ENCODE measurements at regions not wholly inside any gene's neighbourhood (a gene's known extent, or its start where the extent isn't known, plus 50 kb on each side); places are given as distances from the start of the nearest gene placed in this dataset.

DNA sequence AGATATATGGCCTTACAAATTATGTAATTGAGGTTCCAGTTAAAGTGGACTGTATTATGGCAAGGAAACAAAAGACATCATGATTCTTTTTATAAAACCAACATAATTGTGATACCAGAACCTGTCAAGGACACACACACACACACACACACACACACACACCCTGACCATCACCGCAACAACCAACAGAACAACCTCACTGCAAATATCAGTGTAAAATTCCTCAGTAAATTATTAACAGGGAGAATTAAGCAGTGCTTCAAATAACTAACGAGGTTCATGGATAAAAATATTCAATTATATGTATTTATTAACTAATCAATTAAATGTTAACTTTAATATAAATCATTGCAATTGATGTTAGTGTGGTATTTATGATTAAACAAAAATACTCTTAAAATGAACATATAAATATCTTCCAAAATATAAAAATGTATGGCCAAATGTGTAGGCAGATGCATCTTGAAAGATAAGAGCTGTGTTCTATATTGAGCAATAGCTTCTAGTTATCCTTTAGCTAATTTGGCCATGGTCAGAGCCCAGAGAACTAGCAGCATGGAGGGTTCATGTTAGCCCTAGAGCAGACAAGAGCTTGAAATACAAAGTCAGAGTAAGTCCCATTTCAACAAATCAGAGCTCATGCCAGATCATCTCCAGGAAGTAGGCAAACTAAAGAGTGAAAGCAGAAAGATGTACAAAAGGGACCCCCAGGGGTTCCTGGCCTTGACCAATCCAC is 280.5 kb upstream of the ADAMTS16 start:
- dilution Hi-C loops (cut with MboI; ENCODE audit: extremely low pct_ligation_motif_present, low sequenced_read_pairs) (no loop called here), intact Hi-C loops (cut with micrococcal nuclease) (no loop called here)
- H3K4me3 ChIP-seq (replicated peaks in 1 of 3; ENCODE audit: insufficient read depth in 1 of 3, low read depth in 1 of 3, low read length in 3 of 3) = no peak overlapping the region
- BruUV-seq (replicated peaks) = no TSS peak
- H3K27me3 ChIP-seq (ENCODE audit: control insufficient read depth in 2 of 2, insufficient read depth in 2 of 2, low read length in 2 of 2) = no peaks in the 10 kb centered on the region
- no peaks in the 10 kb centered on the region for H3K4me1 ChIP-seq (ENCODE audit: control insufficient read depth, extremely low read depth, insufficient read depth, low read length)
- no peak for TF ChIP-seq POLR2A (IDR thresholded peaks at IDR 0.05; ENCODE audit: low read depth, low read length)
- no peak for TF ChIP-seq JUN (IDR thresholded peaks at IDR 0.05; ENCODE audit: borderline replicate concordance, insufficient read depth, insufficient read length, low read depth)
- no peak for TF ChIP-seq MYC (IDR thresholded peaks at IDR 0.05; ENCODE audit: low read depth, low read length)
- no peak for TF ChIP-seq EZH2 (IDR thresholded peaks at IDR 0.05; ENCODE audit: borderline replicate concordance, low read depth, low read length, severe bottlenecking)
- no peak for TF ChIP-seq POLR2AphosphoS5 (IDR thresholded peaks at IDR 0.05; ENCODE audit: insufficient read depth, low read depth, low read length)
- FAIRE-seq (no peak), DNase-seq (ENCODE audit: low read depth, low spot score) (no peak)
- ChIA-PET POLR2A (no interaction called here), CTCF (no interaction called here)
- peaks cover 3% of the 10 kb centered on the region for H3K9me3 ChIP-seq (replicated peaks; ENCODE audit: control insufficient read depth, insufficient read depth, low read length)
- no peaks in the 10 kb centered on the region for H3K36me3 ChIP-seq (ENCODE audit: control insufficient read depth in 2 of 2, extremely low read depth in 1 of 2, insufficient read depth in 2 of 2, low read length in 2 of 2)
- H3K27ac ChIP-seq (ENCODE audit: insufficient read depth, low read depth, low read length) = no peak overlapping the region
- H2AFZ ChIP-seq (ENCODE audit: low read depth, low read length) = no peak overlapping the region
- H4K20me1 ChIP-seq (replicated peaks; ENCODE audit: control insufficient read depth, extremely low read depth, insufficient read depth, low read length) = no peaks in the 10 kb centered on the region
- no peaks in the 10 kb centered on the region for H3K79me2 ChIP-seq (ENCODE audit: control insufficient read depth, insufficient read depth, low read length)
- H3K4me2 ChIP-seq (ENCODE audit: insufficient read depth, low read length) = no peak overlapping the region
- H3K9me1 ChIP-seq (replicated peaks; ENCODE audit: control insufficient read depth, extremely low read depth, insufficient read depth, low read length) = no peaks in the 10 kb centered on the region
- H3K9ac ChIP-seq (replicated peaks; ENCODE audit: extremely low read depth, insufficient read depth, low read length) = no peak overlapping the region

- intact Hi-C loops (cut with micrococcal nuclease) = no loop called here
- DNase-seq (ENCODE audit: low read depth, low spot score) (no peak), FAIRE-seq (no peak)
- ChIA-PET POLR2A (no interaction called here), CTCF (no interaction called here)
- Histone ChIP-seq H3K4me3 (replicated peaks in 1 of 3; ENCODE audit: insufficient read depth in 1 of 3, low read depth in 1 of 3, low read length in 3 of 3) (no peak overlapping the region), H3K4me2 (ENCODE audit: insufficient read depth, low read length) (no peak overlapping the region), H3K9me3 (replicated peaks; ENCODE audit: control insufficient read depth, insufficient read depth, low read length) (peaks cover 2% of the 10 kb centered on the region), H3K4me1 (ENCODE audit: control insufficient read depth, extremely low read depth, insufficient read depth, low read length) (no peaks in the 10 kb centered on the region), H3K9me1 (replicated peaks; ENCODE audit: control insufficient read depth, extremely low read depth, insufficient read depth, low read length) (no peaks in the 10 kb centered on the region), H2AFZ (ENCODE audit: low read depth, low read length) (no peak overlapping the region), H3K79me2 (ENCODE audit: control insufficient read depth, insufficient read depth, low read length) (no peaks in the 10 kb centered on the region), H3K27me3 (ENCODE audit: control insufficient read depth in 2 of 2, insufficient read depth in 2 of 2, low read length in 2 of 2) (no peaks in the 10 kb centered on the region), H3K27ac (ENCODE audit: insufficient read depth, low read depth, low read length) (no peak overlapping the region), H3K36me3 (ENCODE audit: control insufficient read depth in 2 of 2, extremely low read depth in 1 of 2, insufficient read depth in 2 of 2, low read length in 2 of 2) (no peaks in the 10 kb centered on the region), H3K9ac (replicated peaks; ENCODE audit: extremely low read depth, insufficient read depth, low read length) (no peak overlapping the region), H4K20me1 (replicated peaks; ENCODE audit: control insufficient read depth, extremely low read depth, insufficient read depth, low read length) (no peaks in the 10 kb centered on the region)
- no TSS peak for BruUV-seq (replicated peaks)
- dilution Hi-C loops (cut with MboI; ENCODE audit: extremely low pct_ligation_motif_present, low sequenced_read_pairs) = no loop called here
- TF ChIP-seq, protein P1, sequence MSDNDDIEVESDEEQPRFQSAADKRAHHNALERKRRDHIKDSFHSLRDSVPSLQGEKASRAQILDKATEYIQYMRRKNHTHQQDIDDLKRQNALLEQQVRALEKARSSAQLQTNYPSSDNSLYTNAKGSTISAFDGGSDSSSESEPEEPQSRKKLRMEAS (IDR thresholded peaks at IDR 0.05; ENCODE audit: insufficient read depth, insufficient read length) = no peak
- TF ChIP-seq FOS (IDR thresholded peaks at IDR 0.05; ENCODE audit: borderline replicate concordance, insufficient read depth, low read length) (no peak), POLR2AphosphoS5 (IDR thresholded peaks at IDR 0.05; ENCODE audit: insufficient read depth, low read depth, low read length) (no peak), EZH2 (IDR thresholded peaks at IDR 0.05; ENCODE audit: borderline replicate concordance, low read depth, low read length, severe bottlenecking) (no peak), GATA2 (IDR thresholded peaks at IDR 0.05; ENCODE audit: insufficient read depth, insufficient read length, low read depth, low read length) (no peak), POLR2A (IDR thresholded peaks at IDR 0.05; ENCODE audit: low read depth, low read length) (no peak), JUN (IDR thresholded peaks at IDR 0.05; ENCODE audit: borderline replicate concordance, insufficient read depth, insufficient read length, low read depth) (no peak), CTCF (IDR thresholded peaks at IDR 0.05; ENCODE audit: extremely low read depth in 1 of 2, insufficient read depth in 1 of 2, low read depth in 1 of 2, low read length in 2 of 2) (no peak), MYC (IDR thresholded peaks at IDR 0.05; ENCODE audit: low read depth, low read length) (no peak)
Observed at GRCh38 chr5:4860631-4861030, 279.5 kb upstream of the ADAMTS16 start.
